B cell (primary cell): ENCODE measurements at regions not wholly inside any gene's neighbourhood (a gene's known extent, or its start where the extent isn't known, plus 50 kb on each side); places are given as distances from the start of the nearest gene placed in this dataset.

ENCODE experiments used
- CTCF ChIP-seq: fragments of 200-600 bp; IDR thresholded peaks from one replicate; pipeline ENCODE4 v1.8.0; 2022; ENCODE audit warnings: antibody characterized with exemption, mild to moderate bottlenecking
- EZH2 ChIP-seq: IDR thresholded peaks from 2 replicates; pipeline ENCODE4 v1.6.1; 2012; ENCODE audit warnings: borderline replicate concordance, low read depth, mild to moderate bottlenecking, moderate library complexity, low read length; ENCODE audit not compliant: insufficient read depth, poor library complexity, severe bottlenecking

- no peak for TF ChIP-seq CTCF
- TF ChIP-seq EZH2 = no peak
Measured at GRCh38 chr3:1026395-1026794, 66.4 kb upstream of the CNTN6 start.
